Bronchial epithelial cell (primary cell): ENCODE measurements at regions not wholly inside any gene's neighbourhood (a gene's known extent, or its start where the extent isn't known, plus 50 kb on each side); places are given as distances from the start of the nearest gene placed in this dataset.

Experiments used
- DNase-seq: peaks from one replicate; pipeline ENCODE4 v3.0.0-alpha.2; 2010; ENCODE audit warnings: low read depth
- FAIRE-seq: peaks from 2 replicates; lab custom pipeline; 2011; peaks lifted over from hg19 to GRCh38; lab: Jason Lieb, UNC
- H3K27me3 ChIP-seq: 2 replicates; pipeline ENCODE4 v1.5.1; 2011; ENCODE audit warnings: low read length; ENCODE audit not compliant: control insufficient read depth, insufficient read depth
- H3K36me3 ChIP-seq: 2 replicates; pipeline ENCODE4 v1.5.1; 2011; ENCODE audit warnings: low read length; ENCODE audit not compliant: control insufficient read depth, insufficient read depth
- H3K4me3 ChIP-seq: 2 replicates; pipeline ENCODE4 v1.5.1; 2011; ENCODE audit warnings: mild to moderate bottlenecking, low read depth, low read length, control low read depth
- TF ChIP-seq, protein P1 (sequence below): IDR thresholded peaks from 2 replicates; pipeline ENCODE4 v1.5.1; 2011; ENCODE audit warnings: mild to moderate bottlenecking, moderate library complexity, low read length, control low read depth, inconsistent platforms; ENCODE audit not compliant: insufficient read depth, severe bottlenecking

DNA sequence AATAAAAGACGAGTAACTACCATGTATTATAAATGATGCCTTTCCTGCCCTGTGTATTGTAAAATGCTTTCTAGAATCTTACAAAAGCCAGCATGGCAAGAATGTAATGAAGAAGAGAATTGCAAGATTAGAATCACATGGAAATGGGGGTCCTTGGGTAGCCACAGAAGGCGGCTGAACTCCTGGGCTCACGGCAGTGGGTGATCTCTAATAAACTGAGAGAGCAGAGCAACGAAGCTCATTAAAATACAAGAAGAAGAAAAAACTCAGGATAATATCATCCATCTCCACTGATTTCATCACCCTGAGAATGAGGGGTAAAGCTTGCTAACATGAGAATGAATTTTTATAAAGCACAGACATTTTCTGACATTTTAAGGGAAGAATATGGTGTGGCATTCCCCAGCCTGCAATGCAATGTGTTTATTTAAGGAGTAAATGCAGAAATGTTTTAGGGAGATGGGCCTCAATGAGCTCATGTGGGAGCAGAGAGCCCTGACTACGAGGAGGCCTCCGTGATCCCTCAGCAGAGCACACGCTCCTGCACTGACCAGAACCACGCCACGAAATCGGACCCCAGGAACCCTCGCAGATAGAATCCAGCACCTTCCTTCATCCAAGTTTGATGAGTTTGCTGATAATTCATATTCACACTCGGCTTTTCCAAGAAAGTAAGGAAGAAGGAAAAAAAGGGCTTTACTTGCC lies 92.7 kb upstream of the PFKP start:
- H3K4me3 ChIP-seq, result no peak overlapping the region
- no peak for DNase-seq
- TF ChIP-seq, protein P1, sequence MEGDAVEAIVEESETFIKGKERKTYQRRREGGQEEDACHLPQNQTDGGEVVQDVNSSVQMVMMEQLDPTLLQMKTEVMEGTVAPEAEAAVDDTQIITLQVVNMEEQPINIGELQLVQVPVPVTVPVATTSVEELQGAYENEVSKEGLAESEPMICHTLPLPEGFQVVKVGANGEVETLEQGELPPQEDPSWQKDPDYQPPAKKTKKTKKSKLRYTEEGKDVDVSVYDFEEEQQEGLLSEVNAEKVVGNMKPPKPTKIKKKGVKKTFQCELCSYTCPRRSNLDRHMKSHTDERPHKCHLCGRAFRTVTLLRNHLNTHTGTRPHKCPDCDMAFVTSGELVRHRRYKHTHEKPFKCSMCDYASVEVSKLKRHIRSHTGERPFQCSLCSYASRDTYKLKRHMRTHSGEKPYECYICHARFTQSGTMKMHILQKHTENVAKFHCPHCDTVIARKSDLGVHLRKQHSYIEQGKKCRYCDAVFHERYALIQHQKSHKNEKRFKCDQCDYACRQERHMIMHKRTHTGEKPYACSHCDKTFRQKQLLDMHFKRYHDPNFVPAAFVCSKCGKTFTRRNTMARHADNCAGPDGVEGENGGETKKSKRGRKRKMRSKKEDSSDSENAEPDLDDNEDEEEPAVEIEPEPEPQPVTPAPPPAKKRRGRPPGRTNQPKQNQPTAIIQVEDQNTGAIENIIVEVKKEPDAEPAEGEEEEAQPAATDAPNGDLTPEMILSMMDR, result no peak
- no peaks in the 10 kb centered on the region for H3K27me3 ChIP-seq
- FAIRE-seq, result no peak
- no peaks in the 10 kb centered on the region for H3K36me3 ChIP-seq

DNA sequence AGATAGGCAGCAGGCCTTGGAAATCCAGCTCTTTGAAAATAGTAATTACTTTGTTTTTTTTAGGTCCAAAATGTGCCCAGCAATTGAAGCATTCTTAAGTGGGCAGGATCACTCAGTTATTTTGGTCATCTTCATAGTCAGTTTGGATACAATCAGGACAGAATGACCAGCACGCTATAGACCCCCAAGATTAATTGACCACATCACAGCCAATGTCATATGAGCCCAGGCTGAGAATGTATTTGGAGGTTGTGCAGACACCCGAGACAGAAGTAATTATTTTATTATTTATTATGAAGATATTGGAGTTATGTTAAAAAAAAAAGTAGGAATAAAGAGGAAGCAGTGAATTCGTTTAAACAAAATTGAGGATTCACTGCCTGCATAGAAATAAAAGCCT lies 93.3 kb upstream of the PFKP start:
- TF ChIP-seq, protein P1, result no peak
- FAIRE-seq, result no peak
- Histone ChIP-seq H3K4me3 (no peak overlapping the region), H3K36me3 (no peaks in the 10 kb centered on the region), H3K27me3 (no peaks in the 10 kb centered on the region)
- no peak for DNase-seq

DNA sequence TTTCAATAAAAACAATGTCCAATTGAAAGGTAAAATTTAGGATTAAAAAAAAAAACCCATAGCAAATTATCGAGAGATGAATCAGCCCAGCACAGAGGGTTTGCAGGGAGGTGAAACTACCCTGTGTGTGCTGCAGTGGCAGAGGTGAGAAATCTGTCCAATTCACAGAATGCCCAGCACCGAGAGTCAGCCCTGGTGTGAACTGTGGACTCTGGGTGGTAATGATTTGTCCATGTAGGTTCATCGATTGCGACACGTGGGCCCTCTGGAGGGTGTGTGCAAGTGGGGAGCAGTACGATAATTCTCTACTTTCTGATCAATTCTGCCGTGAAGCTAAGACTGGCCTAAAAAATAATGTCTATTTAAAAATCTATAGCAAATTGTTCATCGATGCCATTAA lies 94.5 kb upstream of the PFKP start:
- H3K27me3 ChIP-seq, result no peaks in the 10 kb centered on the region
- FAIRE-seq (no peak), DNase-seq (no peak)
- H3K4me3 ChIP-seq, result no peak overlapping the region
- TF ChIP-seq, protein P1, result no peak
- H3K36me3 ChIP-seq, result no peaks in the 10 kb centered on the region

DNA sequence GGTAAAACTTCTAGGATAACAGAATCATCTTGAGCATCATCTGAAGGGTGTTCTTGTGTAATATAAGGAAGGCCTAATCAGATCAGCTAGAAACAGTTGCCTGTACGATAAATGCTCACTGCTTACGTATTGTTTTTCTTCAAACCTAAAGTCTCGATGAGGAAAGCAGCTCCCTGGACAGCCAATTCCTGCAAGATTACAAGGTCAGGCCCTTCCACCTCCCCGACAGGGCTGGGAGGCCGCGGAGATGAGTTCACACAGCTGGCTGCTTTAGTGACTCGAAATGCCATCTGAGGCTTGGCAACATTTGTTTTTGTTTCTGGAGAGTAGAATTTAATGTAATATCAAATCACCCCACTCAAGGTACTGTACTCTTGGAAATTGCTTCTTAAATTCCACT lies 95.1 kb upstream of the PFKP start:
- no peak for FAIRE-seq
- TF ChIP-seq, protein P1, result no peak

DNA sequence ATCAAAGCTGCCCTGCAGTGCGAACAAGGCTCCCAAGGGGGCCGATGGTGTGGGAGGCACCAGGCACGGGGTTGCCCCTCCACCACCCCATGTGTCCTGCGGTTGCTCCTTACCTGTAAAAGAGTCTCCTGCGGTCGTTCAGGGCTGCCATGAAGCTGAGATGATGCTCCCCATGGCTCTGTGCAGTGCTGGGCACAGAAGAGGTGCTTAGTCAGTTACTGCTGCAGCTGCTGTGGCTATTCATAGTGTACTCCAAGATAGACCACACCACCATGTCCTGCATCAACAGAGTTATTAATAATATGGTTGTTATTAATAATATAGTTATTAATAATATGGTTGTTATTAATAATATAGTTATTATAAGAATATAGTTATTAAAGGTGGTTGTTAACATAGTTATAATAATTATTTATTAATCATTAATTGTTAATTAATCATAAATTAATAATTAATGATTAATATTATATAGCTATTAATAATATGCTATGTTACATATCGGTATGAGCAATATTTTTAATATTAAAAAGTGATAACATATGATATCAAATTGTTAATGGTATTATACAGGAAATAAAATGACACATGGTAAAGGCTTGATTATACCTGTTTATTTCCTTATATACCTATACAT lies 97.0 kb upstream of the PFKP start:
- TF ChIP-seq, protein P1, result no peak
- no peak overlapping the region for H3K4me3 ChIP-seq
- FAIRE-seq (no peak), DNase-seq (no peak)
- no peaks in the 10 kb centered on the region for H3K27me3 ChIP-seq
- H3K36me3 ChIP-seq, result no peaks in the 10 kb centered on the region

More for the DNA sequence above, 95.1 kb upstream of the PFKP start:
- no peak for DNase-seq
- no peaks in the 10 kb centered on the region for H3K36me3 ChIP-seq
- no peaks in the 10 kb centered on the region for H3K27me3 ChIP-seq
- H3K4me3 ChIP-seq, result no peak overlapping the region
